Endothelial cell of umbilical vein (primary cell): ENCODE measurements at regions not wholly inside any gene's neighbourhood (a gene's known extent, or its start where the extent isn't known, plus 50 kb on each side); places are given as distances from the start of the nearest gene placed in this dataset.

Experiments
- BruUV-seq: library from RNA; stranded (reverse); fragments of 400-500 nt; replicated peaks from 2 replicates; lab custom pipeline; 2021; lab: Mats Ljungman, UMichigan
- CTCF ChIA-PET: fragments of 300-600, 350-600 bp; sonication (Branson Sonifier 250); formaldehyde crosslinking; loops from one replicate; lab custom pipeline; 2021; ENCODE audit warnings: antibody characterized with exemption, inconsistent platforms; lab: Charles Lee
- POLR2A ChIA-PET: fragments of 300-600, 350-600 bp; sonication (Branson Sonifier 250); formaldehyde crosslinking; loops from one replicate; lab custom pipeline; 2021; ENCODE audit warnings: antibody characterized with exemption, inconsistent platforms; lab: Charles Lee
- DNase-seq: peaks from one replicate; pipeline ENCODE4 v3.0.0-alpha.2; 2011; ENCODE audit warnings: low read depth, low spot score
- FAIRE-seq: peaks from 2 replicates; lab custom pipeline; 2011; peaks lifted over from hg19 to GRCh38; lab: Jason Lieb, UNC
- H2AFZ ChIP-seq: 2 replicates; pipeline ENCODE4 v1.6.0; 2012; ENCODE audit warnings: low read depth, low read length, control low read depth, inconsistent platforms
- H3K27ac ChIP-seq: 2 replicates; pipeline ENCODE4 v1.5.1; 2011; ENCODE audit warnings: low read depth, mild to moderate bottlenecking, control low read depth, low read length, moderate library complexity; ENCODE audit not compliant: insufficient read depth
- H3K27me3 ChIP-seq, 2 experiments: 2 replicates each; pipeline versions ENCODE4 v1.6.0 to v1.6.1; 2011; ENCODE audit warnings: low read length in 2 of 2, mixed read lengths in 1 of 2; ENCODE audit not compliant: control insufficient read depth in 2 of 2, insufficient read depth in 2 of 2
- H3K36me3 ChIP-seq, 2 experiments: 2 replicates in 1 of 2; 3 replicates in 1 of 2; pipeline ENCODE4 v1.5.1; 2011; ENCODE audit warnings: low read length in 2 of 2, mild to moderate bottlenecking in 1 of 2, moderate library complexity in 1 of 2; ENCODE audit not compliant: control insufficient read depth in 2 of 2, insufficient read depth in 2 of 2; ENCODE audit errors: extremely low read depth in 1 of 2
- H3K4me1 ChIP-seq: 3 replicates; pipeline ENCODE4 v1.5.1; 2011; ENCODE audit warnings: mild to moderate bottlenecking, low read length; ENCODE audit not compliant: control insufficient read depth, insufficient read depth; ENCODE audit errors: extremely low read depth
- H3K4me2 ChIP-seq: 2 replicates; pipeline ENCODE4 v1.6.1; 2011; ENCODE audit warnings: low read length, control low read depth, mixed read lengths; ENCODE audit not compliant: insufficient read depth
- H3K4me3 ChIP-seq, 3 experiments: fragments of 200-600 bp in 1 of 3; sonication (generic), shearing (Covaris generic) in 1 of 3; replicated peaks in 1 of 3; 2 replicates each; pipeline ENCODE4 v1.5.1; 2011 to 2016; ENCODE audit warnings: control low read depth in 3 of 3, low read length in 3 of 3, mild to moderate bottlenecking in 2 of 3, inconsistent platforms in 1 of 3, low read depth in 1 of 3, moderate library complexity in 1 of 3; ENCODE audit not compliant: insufficient read depth in 1 of 3
- H3K79me2 ChIP-seq: 2 replicates; pipeline ENCODE4 v1.6.0; 2012; ENCODE audit warnings: low read length, inconsistent platforms; ENCODE audit not compliant: control insufficient read depth, insufficient read depth
- H3K9ac ChIP-seq: replicated peaks from 2 replicates; pipeline ENCODE3; 2011; ENCODE audit warnings: low read length, control low read depth; ENCODE audit not compliant: insufficient read depth; ENCODE audit errors: extremely low read depth
- H3K9me1 ChIP-seq: replicated peaks from 3 replicates; pipeline ENCODE4 v1.6.0; 2011; ENCODE audit warnings: mild to moderate bottlenecking, low read length; ENCODE audit not compliant: control insufficient read depth, insufficient read depth; ENCODE audit errors: extremely low read depth
- H3K9me3 ChIP-seq: replicated peaks from 2 replicates; pipeline ENCODE4 v1.5.1; 2012; ENCODE audit warnings: low read length, inconsistent platforms; ENCODE audit not compliant: control insufficient read depth, insufficient read depth
- H4K20me1 ChIP-seq: replicated peaks from 2 replicates; pipeline ENCODE3; 2011; ENCODE audit warnings: mild to moderate bottlenecking, low read length; ENCODE audit not compliant: control insufficient read depth, insufficient read depth; ENCODE audit errors: extremely low read depth
- CTCF ChIP-seq, 2 donors: IDR thresholded peaks; 1 replicate in 1 of 2; 2 replicates in 1 of 2; pipeline ENCODE4 v1.5.1; 2011; ENCODE audit warnings: low read length in 2 of 2, mild to moderate bottlenecking in 2 of 2, moderate library complexity in 2 of 2, control low read depth in 1 of 2, inconsistent platforms in 1 of 2, low read depth in 1 of 2; ENCODE audit not compliant: insufficient read depth in 1 of 2; ENCODE audit errors: extremely low read depth in 1 of 2
- EZH2 ChIP-seq: IDR thresholded peaks from 2 replicates; pipeline ENCODE4 v1.6.1; 2012; ENCODE audit warnings: borderline replicate concordance, low read depth, mild to moderate bottlenecking, moderate library complexity, low read length, inconsistent platforms; ENCODE audit not compliant: severe bottlenecking
- FOS ChIP-seq: IDR thresholded peaks from 2 replicates; pipeline ENCODE4 v1.6.1; 2011; ENCODE audit warnings: mild to moderate bottlenecking, low read length, moderate library complexity, borderline replicate concordance; ENCODE audit not compliant: insufficient read depth
- GATA2 ChIP-seq: IDR thresholded peaks from 2 replicates; pipeline ENCODE4 v1.7.0; 2011; ENCODE audit warnings: low read depth, mild to moderate bottlenecking, moderate library complexity, mixed read lengths, low read length; ENCODE audit not compliant: insufficient read length, insufficient read depth
- JUN ChIP-seq: IDR thresholded peaks from 2 replicates; pipeline ENCODE4 v1.6.1; 2011; ENCODE audit warnings: borderline replicate concordance, low read depth; ENCODE audit not compliant: insufficient read length, insufficient read depth
- MYC ChIP-seq: IDR thresholded peaks from one replicate; pipeline ENCODE4 v1.6.1; 2011; ENCODE audit warnings: mild to moderate bottlenecking, low read depth, low read length
- POLR2A ChIP-seq: IDR thresholded peaks from 2 replicates; pipeline ENCODE4 v1.6.1; 2012; ENCODE audit warnings: low read depth, mild to moderate bottlenecking, control low read depth, low read length
- POLR2AphosphoS5 ChIP-seq: IDR thresholded peaks from 2 replicates; pipeline ENCODE4 v1.6.1; 2012; ENCODE audit warnings: low read depth, mild to moderate bottlenecking, control low read depth, low read length, moderate library complexity; ENCODE audit not compliant: insufficient read depth
- dilution Hi-C: fragments of 300-500 bp; cut with MboI; formaldehyde crosslinking; loops from one replicate; pipeline ENCODE4 v1.15.0; 2019; ENCODE audit warnings: low sequenced_read_pairs; ENCODE audit not compliant: extremely low pct_ligation_motif_present
- intact Hi-C: fragments of 100-400 bp; cut with micrococcal nuclease; formaldehyde crosslinking; loops from one replicate; pipeline ENCODE4 v1.10.0; 2022
- TF ChIP-seq, protein P1 (sequence below): IDR thresholded peaks from 2 replicates; pipeline ENCODE4 v1.6.1; 2011; ENCODE audit not compliant: insufficient read depth, insufficient read length

DNA sequence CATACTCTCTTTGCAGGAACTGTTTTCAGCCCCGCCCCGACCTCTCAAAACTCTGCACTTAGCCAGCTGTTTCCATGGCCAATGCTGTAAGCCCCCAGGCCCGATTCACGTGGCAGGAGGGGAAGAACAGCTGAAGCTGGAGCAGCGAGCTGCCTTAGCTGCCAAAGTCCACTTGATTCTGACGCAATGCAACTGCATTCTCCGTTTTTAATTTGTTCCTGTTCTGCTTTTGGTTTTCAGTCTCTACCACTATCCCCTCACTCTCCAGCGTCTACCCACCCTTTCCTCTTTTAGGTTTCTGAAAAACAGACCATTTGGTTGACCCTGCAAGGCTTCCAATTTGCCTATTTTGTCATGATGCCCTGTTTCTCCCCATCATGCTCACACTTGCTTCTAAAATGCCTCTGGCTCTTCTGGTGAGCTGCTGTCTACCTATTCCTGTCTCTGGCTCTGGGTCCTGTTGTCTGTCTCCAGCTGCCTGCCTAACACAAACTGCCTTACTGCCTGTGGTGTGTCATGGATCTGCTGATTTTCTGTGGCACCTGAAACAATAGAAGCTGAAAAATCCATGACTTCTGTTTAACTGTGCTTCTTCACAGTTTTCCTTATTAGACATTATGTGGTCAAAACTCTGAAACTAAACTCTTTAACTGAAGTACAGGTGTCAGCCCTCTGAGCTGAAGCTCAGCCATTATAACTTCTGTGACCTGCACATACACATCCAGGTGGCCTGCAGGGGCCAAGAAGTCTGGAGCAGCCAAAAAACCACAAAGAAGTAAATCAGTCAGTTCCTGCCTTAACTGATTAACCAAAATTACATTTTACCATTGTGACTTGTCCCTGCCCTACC, 160.5 kb upstream of the AGTR2 start:
- H3K36me3 ChIP-seq = no peaks in the 10 kb centered on the region
- H2AFZ ChIP-seq = no peak overlapping the region
- intact Hi-C loops = no loop called here
- no peak for TF ChIP-seq MYC
- no peak for TF ChIP-seq POLR2A
- TF ChIP-seq POLR2AphosphoS5 = no peak
- TF ChIP-seq JUN = no peak
- TF ChIP-seq GATA2 = no peak
- TF ChIP-seq FOS = no peak
- no peak for TF ChIP-seq CTCF (IDR thresholded peaks at IDR 0.05; ENCODE audit: extremely low read depth in 1 of 2, insufficient read depth in 1 of 2, low read depth in 1 of 2, low read length in 2 of 2)
- TF ChIP-seq, protein P1, sequence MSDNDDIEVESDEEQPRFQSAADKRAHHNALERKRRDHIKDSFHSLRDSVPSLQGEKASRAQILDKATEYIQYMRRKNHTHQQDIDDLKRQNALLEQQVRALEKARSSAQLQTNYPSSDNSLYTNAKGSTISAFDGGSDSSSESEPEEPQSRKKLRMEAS = no peak
- no peak for TF ChIP-seq EZH2
- no peaks in the 10 kb centered on the region for H4K20me1 ChIP-seq
- H3K9me3 ChIP-seq = no peaks in the 10 kb centered on the region
- H3K4me3 ChIP-seq = no peak overlapping the region
- H3K9me1 ChIP-seq = no peaks in the 10 kb centered on the region
- H3K27ac ChIP-seq = no peak overlapping the region
- H3K27me3 ChIP-seq = no peaks in the 10 kb centered on the region
- dilution Hi-C loops = no loop called here
- no peak overlapping the region for H3K4me2 ChIP-seq
- no peaks in the 10 kb centered on the region for H3K4me1 ChIP-seq
- H3K9ac ChIP-seq = no peak overlapping the region
- no peak for FAIRE-seq
- no peak for DNase-seq
- POLR2A ChIA-PET = no interaction called here
- H3K79me2 ChIP-seq = no peaks in the 10 kb centered on the region
- no TSS peak for BruUV-seq
- CTCF ChIA-PET = no interaction called here
